Kasumi-1 (cell line): ENCODE measurements at regions not wholly inside any gene's neighbourhood (a gene's known extent, or its start where the extent isn't known, plus 50 kb on each side); places are given as distances from the start of the nearest gene placed in this dataset.
"Not testable (repeated sequence)": the region's sequence is repeated elsewhere in the genome, so short reads cannot be mapped to it uniquely, and the experiment has no call there.

Experiments
- DNase-seq, 2 experiments: peaks; one replicate each; lab custom pipeline; 2025; lab: John Stamatoyannopoulos, UW

GRCh38 chr16:5309946-5310611, 212.5 kb upstream of the EEF2KMT start:
- DNase-seq = no peak

- DNase-seq = no peak
Measured at GRCh38 chr16:5305023-5305422, 207.4 kb upstream of the EEF2KMT start.

- no peak for DNase-seq
Measured at GRCh38 chr16:5302372-5303114, 204.9 kb upstream of the EEF2KMT start.

GRCh38 chr16:5298202-5298601, 200.6 kb upstream of the EEF2KMT start:
- DNase-seq = no peak

DNA sequence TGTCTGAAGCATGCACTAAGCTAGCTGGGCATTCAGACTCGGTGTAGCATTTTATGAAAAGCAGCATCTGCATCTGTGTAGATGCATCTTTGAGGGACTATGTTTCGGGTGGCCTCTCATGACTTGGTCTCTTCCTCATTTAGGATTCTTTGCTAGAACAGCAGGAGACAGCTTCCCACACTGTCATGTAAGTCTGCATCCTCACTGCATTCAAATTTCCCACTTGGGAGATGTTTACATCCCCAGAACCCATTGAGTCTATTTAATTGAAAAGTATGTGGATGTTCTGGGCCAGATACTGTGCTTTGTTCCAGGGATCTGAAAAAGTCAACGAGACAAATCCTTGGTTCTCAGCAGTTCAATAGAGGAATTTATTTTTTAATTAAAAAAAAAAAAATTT, 198.6 kb upstream of the EEF2KMT start:
- DNase-seq = no peak

GRCh38 chr16:5295304-5295703, 197.7 kb upstream of the EEF2KMT start:
- not testable (repeated sequence) for DNase-seq

DNA sequence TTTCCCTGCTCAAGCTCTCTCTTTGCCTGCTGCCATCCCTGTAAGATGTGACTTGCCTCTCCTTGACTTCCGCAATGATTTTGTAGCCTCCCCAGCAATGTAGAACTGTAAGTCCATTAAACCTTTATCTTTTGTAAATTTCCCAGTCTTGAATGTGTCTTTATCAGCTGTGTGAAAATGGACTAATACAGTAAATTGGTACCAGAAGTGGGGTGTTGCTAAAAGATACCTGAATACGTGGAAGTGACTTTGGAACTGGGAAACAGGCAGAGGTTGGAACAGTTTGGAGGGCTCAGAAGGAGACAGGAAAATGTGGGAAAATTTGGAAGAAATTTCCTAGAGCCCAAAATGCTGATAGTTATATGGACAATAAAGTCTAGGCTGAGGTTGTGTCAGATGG, 184.6 kb upstream of the EEF2KMT start:
- not testable (repeated sequence) for DNase-seq

GRCh38 chr16:5257462-5257861, 159.9 kb upstream of the EEF2KMT start:
- DNase-seq = no peak

DNA sequence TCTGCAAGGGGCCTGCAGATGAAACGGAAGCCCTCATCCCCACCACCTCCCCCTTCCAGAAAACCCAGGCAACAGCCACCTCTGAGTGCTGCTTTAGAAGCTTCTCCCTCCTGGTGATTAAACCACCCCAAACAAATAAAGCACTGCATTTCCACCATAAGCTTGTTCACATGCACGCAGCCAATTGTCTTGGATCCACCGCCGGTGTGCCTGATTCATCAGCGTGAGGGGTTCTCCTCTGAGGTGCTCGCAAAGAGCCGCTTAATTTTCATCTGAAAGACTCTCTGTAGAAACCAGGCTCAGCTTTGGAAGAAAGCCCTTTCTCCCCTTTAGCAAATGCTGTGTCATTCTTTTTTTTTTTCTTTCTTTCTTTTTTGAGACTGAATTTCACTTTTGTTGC, 155.2 kb upstream of the EEF2KMT start:
- DNase-seq = no peak

DNA sequence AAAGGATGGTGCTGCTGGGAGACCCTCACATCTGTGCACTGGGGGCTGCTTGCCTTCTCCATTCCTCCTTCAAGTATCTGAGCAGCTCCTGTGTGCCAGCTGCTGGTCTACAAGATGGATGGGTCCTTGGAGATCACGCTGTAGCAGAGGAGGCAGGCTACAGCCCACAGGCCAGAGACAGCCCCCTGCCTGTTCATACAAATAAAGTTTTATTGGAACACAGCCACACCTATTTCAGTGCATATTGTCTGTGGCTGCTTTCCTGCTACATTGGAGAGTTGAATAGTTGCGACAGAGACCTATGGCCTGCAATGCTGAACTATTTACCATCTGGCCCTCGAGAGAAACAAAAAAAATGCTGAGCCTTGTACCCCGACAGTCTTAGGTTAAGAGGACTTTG, 149.8 kb upstream of the EEF2KMT start:
- DNase-seq = not testable (repeated sequence)

DNA sequence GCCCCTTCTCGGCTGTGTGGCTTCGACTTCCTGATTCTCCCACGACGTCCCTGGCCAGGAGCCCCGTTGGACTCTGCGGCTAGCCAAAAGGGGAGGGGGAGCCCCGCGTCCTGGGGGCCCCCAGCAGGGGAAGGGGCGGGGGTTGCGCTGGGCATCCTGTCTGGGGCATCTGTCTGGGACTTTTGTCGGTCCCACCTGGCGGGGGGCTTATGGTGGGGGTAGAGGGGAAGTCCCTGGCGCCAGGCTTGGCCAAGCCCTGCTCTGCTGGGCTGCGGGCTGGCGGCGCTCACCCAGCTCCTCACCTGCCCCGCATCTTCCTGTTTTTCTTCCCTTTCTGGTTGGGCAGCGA, 142.7 kb upstream of the EEF2KMT start:
- not testable (repeated sequence) for DNase-seq

DNA sequence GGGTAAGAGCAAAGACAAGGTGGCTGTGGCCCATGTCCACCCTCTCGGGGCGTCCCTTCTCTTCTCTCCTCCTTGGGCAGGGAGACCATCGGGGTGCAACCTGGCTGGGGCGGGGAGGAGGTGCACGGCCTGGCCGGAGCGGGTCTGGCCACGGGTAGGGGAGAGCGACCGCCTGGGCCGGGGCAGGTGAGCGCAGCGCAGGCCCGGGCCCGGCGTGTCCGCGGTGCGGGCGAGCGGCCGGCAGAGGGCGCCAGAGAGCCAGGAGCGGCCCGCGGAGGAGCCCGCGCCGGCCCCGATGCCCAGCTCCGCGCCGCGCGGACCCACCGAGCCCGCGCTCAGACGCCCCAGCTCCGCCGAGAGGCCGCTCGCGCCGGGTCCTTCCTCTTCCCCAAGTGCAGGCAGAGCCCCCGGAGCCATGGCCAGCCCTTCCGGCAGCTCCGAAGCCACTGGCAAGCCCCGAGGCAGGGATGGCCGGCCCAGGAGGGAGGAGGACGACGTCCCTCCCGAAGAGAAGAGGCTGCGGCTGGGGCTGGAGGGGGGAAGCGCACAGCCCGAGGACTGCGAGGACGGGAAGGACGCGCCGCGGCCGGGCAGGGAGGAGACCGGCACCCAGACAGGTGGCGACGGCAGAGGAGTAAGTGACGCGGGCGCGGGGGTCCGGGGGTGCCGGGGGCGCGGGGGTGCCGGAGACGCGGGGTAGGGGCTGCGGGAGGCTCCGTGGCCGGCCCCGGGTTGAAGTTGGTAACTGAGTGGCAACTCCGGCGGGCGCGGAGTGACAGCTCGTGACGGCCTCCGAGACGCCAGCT, 142.1 kb upstream of the EEF2KMT start:
- DNase-seq = not testable (repeated sequence)

- DNase-seq = no peak
Measured at GRCh38 chr16:5235119-5235518, 137.5 kb upstream of the EEF2KMT start.

DNA sequence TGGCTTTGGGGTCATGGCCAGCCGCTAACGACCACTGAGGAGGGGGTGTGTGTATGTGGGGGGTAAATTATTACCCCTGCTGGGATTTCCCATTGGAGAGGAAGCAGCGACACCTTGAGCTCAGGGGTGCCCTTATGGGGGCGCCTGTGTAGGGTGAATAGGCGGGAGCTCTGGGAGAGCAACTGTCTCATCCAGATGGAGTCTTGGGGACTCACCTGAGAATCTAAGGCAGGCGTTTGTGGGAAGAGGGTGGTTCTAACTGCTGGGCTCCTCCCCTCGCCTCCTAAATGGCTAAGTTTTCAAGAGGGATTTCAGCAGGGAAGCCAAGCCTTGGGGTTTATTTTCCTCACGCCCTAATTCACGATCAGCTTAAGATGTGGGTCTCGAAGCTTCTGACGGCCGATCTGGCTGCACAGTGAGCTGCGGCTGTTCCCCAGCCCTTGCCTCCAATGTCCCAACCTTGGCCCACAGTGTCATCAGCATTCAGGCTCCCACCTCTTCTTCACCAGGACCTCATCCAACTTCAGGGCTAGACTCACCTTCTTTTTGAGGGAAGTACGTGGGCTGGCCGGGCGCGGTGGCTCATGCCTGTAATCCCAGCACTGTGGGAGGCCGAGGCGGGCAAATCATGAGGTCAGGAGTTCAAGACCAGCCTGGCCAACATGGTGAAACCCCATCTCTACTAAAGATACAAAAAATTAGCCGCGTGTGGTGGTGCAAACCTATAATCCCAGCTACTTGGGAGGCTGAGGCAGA, 136.9 kb upstream of the EEF2KMT start:
- DNase-seq = no peak

GRCh38 chr16:5231246-5231759, 133.7 kb upstream of the EEF2KMT start:
- DNase-seq = no peak

GRCh38 chr16:5228369-5228768, 130.8 kb upstream of the EEF2KMT start:
- no peak for DNase-seq

DNA sequence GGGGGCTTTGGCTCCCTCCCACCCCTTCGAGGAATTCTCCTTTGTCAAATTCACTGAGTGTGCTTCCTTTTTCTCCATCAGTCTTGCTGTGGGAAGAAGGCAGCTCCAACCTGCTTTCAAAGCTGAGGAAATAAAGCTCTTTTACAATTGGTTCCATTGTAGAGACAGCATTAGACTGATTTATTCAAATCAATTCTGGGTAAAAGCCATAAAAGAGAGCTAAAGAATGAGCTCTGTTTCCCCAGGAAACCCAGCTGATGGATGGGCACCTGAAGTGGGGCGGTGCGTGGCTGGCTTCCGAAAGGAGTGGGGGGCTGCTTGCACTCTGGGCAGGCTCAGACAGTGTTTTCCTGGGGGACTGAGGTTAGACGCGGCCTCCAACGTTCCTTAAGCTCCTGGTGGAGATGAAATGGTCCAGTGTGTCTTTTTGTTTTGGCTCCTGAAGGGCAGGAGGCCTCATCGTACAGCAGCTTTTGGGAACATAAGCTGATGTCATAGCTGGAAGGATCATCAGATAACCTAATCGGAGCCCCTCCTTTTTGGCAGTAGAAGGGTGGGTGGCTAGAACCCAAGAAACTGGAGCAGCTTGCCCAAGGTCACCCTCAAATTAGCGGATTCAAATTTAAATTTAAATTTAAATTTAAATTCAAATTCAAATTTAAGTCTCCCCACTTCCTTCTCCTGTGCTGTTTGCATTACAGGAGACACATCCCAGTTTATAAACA, 128.5 kb upstream of the EEF2KMT start:
- no peak for DNase-seq

DNA sequence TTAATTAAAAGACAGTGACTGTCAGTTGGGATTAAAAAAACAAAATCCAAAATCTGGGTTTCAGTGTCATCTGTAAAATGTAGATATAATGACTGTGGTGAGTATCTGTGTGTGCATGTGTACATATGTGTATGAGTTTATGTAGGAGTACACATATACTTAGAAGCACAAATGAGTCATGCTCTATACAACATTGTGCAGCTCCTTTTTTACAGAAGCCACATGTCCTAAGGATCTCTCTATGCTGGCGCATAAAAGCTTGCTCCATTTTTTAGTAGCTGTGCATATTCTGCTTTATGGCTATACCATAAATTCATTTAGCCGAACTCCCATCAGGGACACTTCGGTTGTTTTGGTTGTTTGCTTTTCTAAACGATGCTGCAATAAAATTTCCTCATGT, 125.2 kb upstream of the EEF2KMT start:
- no peak for DNase-seq

- not testable (repeated sequence) for DNase-seq
Measured at GRCh38 chr16:5221831-5222230, 124.2 kb upstream of the EEF2KMT start.

DNA sequence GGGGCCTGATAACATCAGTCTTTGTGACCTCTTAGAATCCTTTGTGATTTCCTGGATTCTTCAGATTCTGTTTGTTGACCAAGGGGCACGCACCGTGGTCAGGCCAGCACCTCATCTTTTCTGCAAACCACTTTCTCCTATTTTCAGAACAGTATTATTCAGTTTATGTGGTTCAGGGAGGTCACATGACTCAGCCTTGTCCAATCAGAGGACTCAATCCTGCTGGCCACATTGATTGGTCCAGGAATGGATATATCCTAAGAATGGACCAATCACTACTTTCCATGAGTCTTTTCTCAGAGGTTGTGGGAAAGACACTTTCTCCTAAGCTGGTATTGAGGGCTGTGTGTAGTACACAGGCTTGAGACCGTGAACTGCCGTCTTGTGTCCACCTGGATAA, 123.1 kb upstream of the EEF2KMT start:
- DNase-seq = no peak

- DNase-seq = no peak
Measured at GRCh38 chr16:5216441-5217080, 119.0 kb upstream of the EEF2KMT start.
